ENCODE measurements at regions not wholly inside any gene's neighbourhood (a gene's known extent, or its start where the extent isn't known, plus 50 kb on each side); places are given as distances from the start of the nearest gene placed in this dataset.

DNA sequence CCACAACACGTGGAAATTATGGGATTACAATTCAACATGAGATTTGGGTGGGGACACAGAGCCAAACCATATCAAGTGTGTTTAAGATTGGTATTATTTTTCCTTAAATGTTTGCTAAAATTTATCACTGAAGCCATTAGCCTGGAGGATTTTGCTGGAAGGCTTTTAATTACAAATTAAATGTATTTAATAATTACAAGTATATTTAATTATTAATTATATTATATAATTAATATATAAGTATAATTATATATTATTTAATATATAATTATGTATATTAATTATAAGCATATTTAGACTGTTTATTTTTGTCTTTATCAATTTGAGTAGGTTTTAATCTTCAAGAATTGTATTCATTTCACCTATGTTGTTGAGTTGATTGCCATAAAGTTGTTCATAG is 427.4 kb upstream of the FLRT2 start:
- no peaks in the 10 kb centered on the region for H3K79me2 ChIP-seq (replicated peaks; ENCODE audit: insufficient read depth, low read length)
- no peak overlapping the region for H3K27ac ChIP-seq (ENCODE audit: low read length)
- no peak overlapping the region for H3K4me2 ChIP-seq (ENCODE audit: low read length)
- no peaks in the 10 kb centered on the region for H3K9me3 ChIP-seq (ENCODE audit: low read length)
- H4K20me1 ChIP-seq (ENCODE audit: insufficient read depth), result no peaks in the 10 kb centered on the region
- H3F3A ChIP-seq (ENCODE audit: insufficient read depth, low read length, poor library complexity, severe bottlenecking), result no peaks in the 10 kb centered on the region
- no peaks in the 10 kb centered on the region for H3K36me3 ChIP-seq (ENCODE audit: insufficient read depth, low read length)
- H3K9ac ChIP-seq (ENCODE audit: low read length), result no peak overlapping the region
- no peak overlapping the region for H3K4me3 ChIP-seq (ENCODE audit: low read length)
- TF ChIP-seq MXI1 (conservative IDR thresholded peaks at IDR 0.05; ENCODE audit: poor library complexity, severe bottlenecking), result no peak
- TF ChIP-seq RAD21 (conservative IDR thresholded peaks at IDR 0.05), result no peak
- no peak for TF ChIP-seq EP300 (conservative IDR thresholded peaks at IDR 0.05; ENCODE audit: poor library complexity, severe bottlenecking)
- no peak for TF ChIP-seq POLR2AphosphoS5 (IDR thresholded peaks at IDR 0.05)
- no peak for TF ChIP-seq CTCF (IDR thresholded peaks at IDR 0.05; ENCODE audit: poor library complexity, severe bottlenecking)
- TF ChIP-seq TAF1 (IDR thresholded peaks at IDR 0.05; ENCODE audit: low read depth), result no peak
- TF ChIP-seq SMC3 (conservative IDR thresholded peaks at IDR 0.05; ENCODE audit: poor library complexity), result no peak
- TF ChIP-seq, protein P1, sequence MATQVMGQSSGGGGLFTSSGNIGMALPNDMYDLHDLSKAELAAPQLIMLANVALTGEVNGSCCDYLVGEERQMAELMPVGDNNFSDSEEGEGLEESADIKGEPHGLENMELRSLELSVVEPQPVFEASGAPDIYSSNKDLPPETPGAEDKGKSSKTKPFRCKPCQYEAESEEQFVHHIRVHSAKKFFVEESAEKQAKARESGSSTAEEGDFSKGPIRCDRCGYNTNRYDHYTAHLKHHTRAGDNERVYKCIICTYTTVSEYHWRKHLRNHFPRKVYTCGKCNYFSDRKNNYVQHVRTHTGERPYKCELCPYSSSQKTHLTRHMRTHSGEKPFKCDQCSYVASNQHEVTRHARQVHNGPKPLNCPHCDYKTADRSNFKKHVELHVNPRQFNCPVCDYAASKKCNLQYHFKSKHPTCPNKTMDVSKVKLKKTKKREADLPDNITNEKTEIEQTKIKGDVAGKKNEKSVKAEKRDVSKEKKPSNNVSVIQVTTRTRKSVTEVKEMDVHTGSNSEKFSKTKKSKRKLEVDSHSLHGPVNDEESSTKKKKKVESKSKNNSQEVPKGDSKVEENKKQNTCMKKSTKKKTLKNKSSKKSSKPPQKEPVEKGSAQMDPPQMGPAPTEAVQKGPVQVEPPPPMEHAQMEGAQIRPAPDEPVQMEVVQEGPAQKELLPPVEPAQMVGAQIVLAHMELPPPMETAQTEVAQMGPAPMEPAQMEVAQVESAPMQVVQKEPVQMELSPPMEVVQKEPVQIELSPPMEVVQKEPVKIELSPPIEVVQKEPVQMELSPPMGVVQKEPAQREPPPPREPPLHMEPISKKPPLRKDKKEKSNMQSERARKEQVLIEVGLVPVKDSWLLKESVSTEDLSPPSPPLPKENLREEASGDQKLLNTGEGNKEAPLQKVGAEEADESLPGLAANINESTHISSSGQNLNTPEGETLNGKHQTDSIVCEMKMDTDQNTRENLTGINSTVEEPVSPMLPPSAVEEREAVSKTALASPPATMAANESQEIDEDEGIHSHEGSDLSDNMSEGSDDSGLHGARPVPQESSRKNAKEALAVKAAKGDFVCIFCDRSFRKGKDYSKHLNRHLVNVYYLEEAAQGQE (IDR thresholded peaks at IDR 0.05; ENCODE audit: borderline replicate concordance), result no peak
- no peak for TF ChIP-seq EZH2 (IDR thresholded peaks at IDR 0.05; ENCODE audit: borderline replicate concordance, insufficient read depth, low read length, poor library complexity, severe bottlenecking)
- H2AFZ ChIP-seq (ENCODE audit: low read depth, low read length), result no peak overlapping the region
- no peaks in the 10 kb centered on the region for H3K9me2 ChIP-seq (ENCODE audit: insufficient read depth, low read length)
- H3K27me3 ChIP-seq (ENCODE audit: insufficient read depth, low read depth, low read length), result no peaks in the 10 kb centered on the region

- H3F3A ChIP-seq (ENCODE audit: insufficient read depth, low read length, poor library complexity, severe bottlenecking), result no peaks in the 10 kb centered on the region
- TF ChIP-seq, protein P1 (IDR thresholded peaks at IDR 0.05; ENCODE audit: borderline replicate concordance), result peak; percentile 51
- TF ChIP-seq POLR2AphosphoS5 (IDR thresholded peaks at IDR 0.05), result peak; percentile 44
- TF ChIP-seq EP300 (conservative IDR thresholded peaks at IDR 0.05; ENCODE audit: poor library complexity, severe bottlenecking), result no peak
- H3K27ac ChIP-seq (ENCODE audit: low read length), result no peak overlapping the region
- no peaks in the 10 kb centered on the region for H3K36me3 ChIP-seq (ENCODE audit: insufficient read depth, low read length)
- no peaks in the 10 kb centered on the region for H3K79me2 ChIP-seq (replicated peaks; ENCODE audit: insufficient read depth, low read length)
- H3K4me3 ChIP-seq (ENCODE audit: low read length), result no peak overlapping the region
- H4K20me1 ChIP-seq (ENCODE audit: insufficient read depth), result no peaks in the 10 kb centered on the region
- H3K27me3 ChIP-seq (ENCODE audit: insufficient read depth, low read depth, low read length), result no peaks in the 10 kb centered on the region
- H3K9me2 ChIP-seq (ENCODE audit: insufficient read depth, low read length), result no peaks in the 10 kb centered on the region
- H3K9me3 ChIP-seq (ENCODE audit: low read length), result no peaks in the 10 kb centered on the region
- H2AFZ ChIP-seq (ENCODE audit: low read depth, low read length), result no peak overlapping the region
- H3K9ac ChIP-seq (ENCODE audit: low read length), result no peak overlapping the region
- no peak overlapping the region for H3K4me2 ChIP-seq (ENCODE audit: low read length)
Observed at GRCh38 chr14:85106506-85106905, 423.4 kb upstream of the FLRT2 start.
